Prostate gland (tissue), 2 donors: ENCODE measurements at regions not wholly inside any gene's neighbourhood (a gene's known extent, or its start where the extent isn't known, plus 50 kb on each side); places are given as distances from the start of the nearest gene placed in this dataset.
A peak's percentile ranks its signal among the peaks of the same experiment; 100 is the strongest.

Source experiments
- DNase-seq: peaks from one replicate; pipeline ENCODE4 v3.0.0-alpha.2; 2019; ENCODE audit warnings: low spot score
- H3K27ac ChIP-seq, 2 donors: fragments of 200-600 bp; sonication (generic); 2 replicates each; pipeline ENCODE4 v1.5.1; 2017 to 2019
- H3K27me3 ChIP-seq: fragments of 200-600 bp; sonication (generic); replicated peaks from 2 replicates; pipeline ENCODE4 v1.5.1; 2019; ENCODE audit not compliant: insufficient read depth
- H3K36me3 ChIP-seq, 2 donors: fragments of 200-600 bp; sonication (generic); 1 replicate in 1 of 2; 2 replicates in 1 of 2; pipeline versions ENCODE4 v1.5.1 to v1.8.1; 2017 to 2019
- H3K4me1 ChIP-seq: fragments of 200-600 bp; sonication (generic); replicated peaks from 2 replicates; pipeline ENCODE4 v1.5.1; 2019
- H3K4me3 ChIP-seq, 2 donors: fragments of 200-600 bp; sonication (generic); 2 replicates each; pipeline ENCODE4 v1.5.1; 2017 to 2019
- H3K9me3 ChIP-seq: fragments of 200-600 bp; sonication (generic); 2 replicates; pipeline ENCODE4 v1.5.1; 2017
- POLR2A ChIP-seq: fragments of 450-650 bp; IDR thresholded peaks from one replicate; pipeline ENCODE4 v1.6.1; 2016; ENCODE audit warnings: antibody characterized with exemption, mild to moderate bottlenecking
- POLR2AphosphoS5 ChIP-seq: sonication (generic); formaldehyde crosslinking; IDR thresholded peaks from one replicate; pipeline ENCODE4 v1.6.1; 2017; ENCODE audit warnings: antibody characterized with exemption
- WGBS: methylation state at CpG from one replicate; pipeline ENCODE4 v1.1.5; 2018; 5-methylcytosine and 5-hydroxymethylcytosine counted together
- intact Hi-C: fragments of 100-400 bp; cut with DNase I; formaldehyde crosslinking; loops from one replicate; pipeline ENCODE4 v1.14.2; 2022
- TF ChIP-seq, protein P1 (sequence below), 4 experiments: fragments of 200-600 bp in 2 of 4; fragments of 450-650 bp in 2 of 4; sonication (generic) in 2 of 4; IDR thresholded peaks; 1 replicate in 3 of 4; 2 replicates in 1 of 4; pipeline ENCODE4 v1.5.1; 2016 to 2019; ENCODE audit warnings: antibody characterized with exemption in 4 of 4, mild to moderate bottlenecking in 2 of 4, moderate library complexity in 2 of 4

DNA sequence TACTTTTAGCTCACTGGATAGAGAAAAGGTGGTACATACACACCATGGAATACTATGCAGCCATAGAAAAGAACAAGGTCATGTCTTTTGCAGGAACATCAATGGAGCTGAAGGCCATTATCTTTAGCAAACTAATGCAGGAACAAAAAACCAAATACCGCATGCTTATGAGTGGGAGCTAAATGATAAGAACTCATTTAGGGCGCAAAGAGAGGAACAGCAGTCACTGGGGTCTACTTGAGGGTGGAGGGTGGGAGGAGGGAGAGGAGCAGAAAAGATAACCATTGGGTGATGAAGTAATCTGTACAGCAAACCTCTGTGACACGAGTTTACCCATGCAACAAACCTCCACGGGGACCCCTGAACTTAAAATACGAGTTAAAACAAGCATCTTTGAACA lies 135.1 kb downstream of the IRS2 start:
- Histone ChIP-seq H3K4me1 (no peaks in the 10 kb centered on the region), H3K27ac (no peak overlapping the region), H3K4me3 (no peak overlapping the region), H3K27me3 (no peaks in the 10 kb centered on the region), H3K36me3 (no peaks in the 10 kb centered on the region), H3K9me3 (no peaks in the 10 kb centered on the region)
- TF ChIP-seq POLR2AphosphoS5 = no peak
- TF ChIP-seq POLR2A = no peak
- TF ChIP-seq, protein P1, sequence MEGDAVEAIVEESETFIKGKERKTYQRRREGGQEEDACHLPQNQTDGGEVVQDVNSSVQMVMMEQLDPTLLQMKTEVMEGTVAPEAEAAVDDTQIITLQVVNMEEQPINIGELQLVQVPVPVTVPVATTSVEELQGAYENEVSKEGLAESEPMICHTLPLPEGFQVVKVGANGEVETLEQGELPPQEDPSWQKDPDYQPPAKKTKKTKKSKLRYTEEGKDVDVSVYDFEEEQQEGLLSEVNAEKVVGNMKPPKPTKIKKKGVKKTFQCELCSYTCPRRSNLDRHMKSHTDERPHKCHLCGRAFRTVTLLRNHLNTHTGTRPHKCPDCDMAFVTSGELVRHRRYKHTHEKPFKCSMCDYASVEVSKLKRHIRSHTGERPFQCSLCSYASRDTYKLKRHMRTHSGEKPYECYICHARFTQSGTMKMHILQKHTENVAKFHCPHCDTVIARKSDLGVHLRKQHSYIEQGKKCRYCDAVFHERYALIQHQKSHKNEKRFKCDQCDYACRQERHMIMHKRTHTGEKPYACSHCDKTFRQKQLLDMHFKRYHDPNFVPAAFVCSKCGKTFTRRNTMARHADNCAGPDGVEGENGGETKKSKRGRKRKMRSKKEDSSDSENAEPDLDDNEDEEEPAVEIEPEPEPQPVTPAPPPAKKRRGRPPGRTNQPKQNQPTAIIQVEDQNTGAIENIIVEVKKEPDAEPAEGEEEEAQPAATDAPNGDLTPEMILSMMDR (IDR thresholded peaks at IDR 0.05) = no peak
- DNase-seq = no peak
- WGBS = 85% methylated on average over 5 of the region's 5 CpGs
- intact Hi-C loops = no loop called here

DNA sequence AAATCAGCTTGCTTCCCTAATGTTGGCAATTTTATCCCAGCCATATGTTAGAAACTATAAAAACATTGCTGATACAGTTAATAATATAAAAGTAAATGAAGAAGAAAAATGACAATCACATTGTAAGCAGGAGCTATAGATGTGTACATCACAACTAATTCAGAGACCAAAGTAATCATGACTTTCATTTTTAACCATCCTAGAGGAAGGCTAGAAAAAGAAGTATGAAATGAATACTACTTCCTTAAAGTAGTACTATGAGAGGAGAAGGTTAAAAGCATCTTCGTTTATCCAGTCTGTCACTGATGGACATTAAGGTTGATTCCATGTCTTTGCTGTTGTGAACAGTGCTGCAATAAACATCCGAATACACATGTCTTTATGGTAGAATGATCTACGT lies 135.5 kb downstream of the IRS2 start:
- H3K4me3 ChIP-seq = no peak overlapping the region
- WGBS = 86% methylated on average over 3 of the region's 3 CpGs
- intact Hi-C loops = no loop called here
- H3K9me3 ChIP-seq = no peaks in the 10 kb centered on the region
- no peaks in the 10 kb centered on the region for H3K27me3 ChIP-seq
- no peaks in the 10 kb centered on the region for H3K4me1 ChIP-seq
- no peak overlapping the region for H3K27ac ChIP-seq
- H3K36me3 ChIP-seq = no peaks in the 10 kb centered on the region
- DNase-seq = no peak
- TF ChIP-seq POLR2A = no peak
- TF ChIP-seq POLR2AphosphoS5 = no peak
- TF ChIP-seq, protein P1 (IDR thresholded peaks at IDR 0.05) = no peak

DNA sequence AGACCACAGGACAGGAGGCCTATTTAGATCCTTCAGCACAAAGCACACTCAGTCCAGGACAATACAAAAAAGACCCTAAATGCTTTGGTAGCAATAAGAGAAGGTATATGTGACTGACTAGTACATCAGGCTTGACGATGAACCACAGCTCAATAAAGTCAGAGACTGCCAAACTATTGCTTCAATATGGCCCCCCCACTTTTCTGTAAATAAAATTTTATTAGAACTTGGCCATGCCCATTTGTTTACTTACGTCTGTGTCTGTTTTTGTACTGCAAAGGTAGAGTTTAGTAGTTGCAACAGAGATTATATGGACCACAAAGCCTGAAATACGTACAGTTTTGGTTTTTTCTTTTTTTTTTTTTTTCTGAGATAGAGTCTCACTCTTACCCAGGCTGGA lies 136.7 kb downstream of the IRS2 start:
- Histone ChIP-seq H3K4me1 (no peaks in the 10 kb centered on the region), H3K9me3 (no peaks in the 10 kb centered on the region), H3K36me3 (no peaks in the 10 kb centered on the region), H3K27me3 (no peaks in the 10 kb centered on the region), H3K4me3 (no peak overlapping the region), H3K27ac (peak overlapping the region; percentile 29 to 72)
- TF ChIP-seq POLR2AphosphoS5 = peak; percentile 73
- TF ChIP-seq, protein P1 (IDR thresholded peaks at IDR 0.05) = no peak
- WGBS = 44% methylated on average over 3 of the region's 3 CpGs
- DNase-seq = peak; percentile 26
- intact Hi-C loops = no loop called here

DNA sequence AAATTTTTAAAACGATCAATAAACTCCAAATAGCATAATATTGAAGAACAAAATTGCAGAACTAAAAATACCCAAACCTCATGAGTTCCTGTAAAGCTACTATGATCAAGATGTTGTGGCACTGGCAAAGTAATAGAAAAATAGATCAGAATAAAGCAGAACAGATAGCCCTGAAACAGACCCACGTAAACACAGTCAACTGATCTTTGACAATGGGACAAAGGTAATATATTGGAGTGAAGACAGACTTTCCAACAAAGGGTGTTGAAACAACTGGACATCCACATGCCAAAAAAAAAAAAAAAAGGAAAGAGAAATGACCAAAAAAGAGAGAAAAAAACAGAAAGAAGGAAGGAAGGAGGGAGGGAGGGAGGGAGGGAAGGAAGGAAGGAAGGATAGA lies 138.7 kb downstream of the IRS2 start:
- no peaks in the 10 kb centered on the region for H3K27me3 ChIP-seq
- WGBS = 75% methylated on average over 2 of the region's 2 CpGs
- no peak for DNase-seq
- no peaks in the 10 kb centered on the region for H3K36me3 ChIP-seq
- H3K27ac ChIP-seq = no peak overlapping the region
- no peaks in the 10 kb centered on the region for H3K4me1 ChIP-seq
- H3K4me3 ChIP-seq = no peak overlapping the region
- no peaks in the 10 kb centered on the region for H3K9me3 ChIP-seq
- TF ChIP-seq POLR2A = no peak
- TF ChIP-seq, protein P1 (IDR thresholded peaks at IDR 0.05) = no peak
- no peak for TF ChIP-seq POLR2AphosphoS5
- intact Hi-C loops = no loop called here

DNA sequence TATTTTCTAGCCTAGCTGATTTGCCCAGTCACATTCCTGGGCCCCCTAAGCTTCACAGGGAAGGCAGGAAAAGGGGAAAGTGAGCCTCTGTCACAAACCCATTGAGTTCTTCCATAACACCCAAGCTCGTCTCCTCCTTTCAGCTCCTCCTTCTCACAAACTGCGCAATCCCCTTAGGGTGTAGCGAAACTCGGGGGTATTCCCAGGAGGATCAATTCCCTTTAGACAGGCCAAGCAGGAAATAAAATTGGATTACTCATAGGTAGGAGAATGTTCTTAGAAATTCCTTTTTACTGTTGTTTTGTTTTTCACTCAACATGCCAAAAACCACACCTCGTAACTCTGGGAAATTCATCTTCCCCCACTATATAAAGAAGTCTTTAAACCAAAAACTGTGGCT lies 139.3 kb downstream of the IRS2 start:
- Histone ChIP-seq H3K9me3 (no peaks in the 10 kb centered on the region), H3K4me1 (no peaks in the 10 kb centered on the region), H3K27me3 (no peaks in the 10 kb centered on the region), H3K4me3 (no peak overlapping the region), H3K27ac (no peak overlapping the region), H3K36me3 (no peaks in the 10 kb centered on the region)
- DNase-seq = no peak
- TF ChIP-seq POLR2AphosphoS5 = no peak
- TF ChIP-seq POLR2A = no peak
- TF ChIP-seq, protein P1 (IDR thresholded peaks at IDR 0.05) = no peak
- intact Hi-C loops = no loop called here
- 74% methylated on average over 5 of the region's 5 CpGs for WGBS
